ENCODE measurements at regions not wholly inside any gene's neighbourhood (a gene's known extent, or its start where the extent isn't known, plus 50 kb on each side); places are given as distances from the start of the nearest gene placed in this dataset.

GRCh38 chr17:70791748-70792443 lies 622.6 kb downstream of the KCNJ2 start:
- DNase-seq: no peak
- in situ Hi-C loops (cut with MboI; ENCODE audit: low pct_unique_long_range_greater_than_20kb, low sequenced_read_pairs): no loop called here

- DNase-seq: no peak
- in situ Hi-C loops (cut with MboI; ENCODE audit: low pct_unique_long_range_greater_than_20kb, low sequenced_read_pairs): no loop called here
These were observed 625.4 kb downstream of the KCNJ2 start for GRCh38 chr17:70794738-70795137.

- in situ Hi-C loops (cut with MboI; ENCODE audit: low pct_unique_long_range_greater_than_20kb, low sequenced_read_pairs): no loop called here
These were observed 626.3 kb downstream of the KCNJ2 start for GRCh38 chr17:70795620-70796019.

GRCh38 chr17:70796757-70797156 lies 627.4 kb downstream of the KCNJ2 start:
- no peak for DNase-seq
- in situ Hi-C loops (cut with MboI; ENCODE audit: low pct_unique_long_range_greater_than_20kb, low sequenced_read_pairs): no loop called here

More at GRCh38 chr17:70795620-70796019, 626.3 kb downstream of the KCNJ2 start:
- DNase-seq: no peak

- in situ Hi-C loops (cut with MboI; ENCODE audit: low pct_unique_long_range_greater_than_20kb, low sequenced_read_pairs): no loop called here
- DNase-seq: no peak
These were observed 627.8 kb downstream of the KCNJ2 start for GRCh38 chr17:70797166-70797565.

- in situ Hi-C loops (cut with MboI; ENCODE audit: low pct_unique_long_range_greater_than_20kb, low sequenced_read_pairs): no loop called here
- no peak for DNase-seq
These were observed 634.8 kb downstream of the KCNJ2 start for GRCh38 chr17:70804161-70804560.

GRCh38 chr17:70808596-70808995 lies 639.3 kb downstream of the KCNJ2 start:
- peak; percentile 5 for DNase-seq
- in situ Hi-C loops (cut with MboI; ENCODE audit: low pct_unique_long_range_greater_than_20kb, low sequenced_read_pairs): no loop called here

GRCh38 chr17:70810609-70811008 lies 641.3 kb downstream of the KCNJ2 start:
- no peak for DNase-seq
- in situ Hi-C loops (cut with MboI; ENCODE audit: low pct_unique_long_range_greater_than_20kb, low sequenced_read_pairs): no loop called here

GRCh38 chr17:70813355-70813930 lies 644.1 kb downstream of the KCNJ2 start:
- in situ Hi-C loops (cut with MboI; ENCODE audit: low pct_unique_long_range_greater_than_20kb, low sequenced_read_pairs): no loop called here
- no peak for DNase-seq

- in situ Hi-C loops (cut with MboI; ENCODE audit: low pct_unique_long_range_greater_than_20kb, low sequenced_read_pairs): no loop called here
- DNase-seq: peak; percentile 23
These were observed 649.9 kb downstream of the KCNJ2 start for GRCh38 chr17:70819183-70819582.

- in situ Hi-C loops (cut with MboI; ENCODE audit: low pct_unique_long_range_greater_than_20kb, low sequenced_read_pairs): no loop called here
- no peak for DNase-seq
These were observed 650.9 kb downstream of the KCNJ2 start for GRCh38 chr17:70820276-70820675.

GRCh38 chr17:70825321-70826125 lies 656.2 kb downstream of the KCNJ2 start:
- peak; percentile 28 for DNase-seq
- in situ Hi-C loops (cut with MboI; ENCODE audit: low pct_unique_long_range_greater_than_20kb, low sequenced_read_pairs): no loop called here

GRCh38 chr17:70829876-70830275 lies 660.5 kb downstream of the KCNJ2 start:
- in situ Hi-C loops (cut with MboI; ENCODE audit: low pct_unique_long_range_greater_than_20kb, low sequenced_read_pairs): no loop called here
- no peak for DNase-seq

- in situ Hi-C loops (cut with MboI; ENCODE audit: low pct_unique_long_range_greater_than_20kb, low sequenced_read_pairs): no loop called here
- no peak for DNase-seq
These were observed 664.7 kb downstream of the KCNJ2 start for GRCh38 chr17:70834039-70834438.

GRCh38 chr17:70848785-70849184 lies 679.5 kb downstream of the KCNJ2 start:
- DNase-seq: no peak
- in situ Hi-C loops (cut with MboI; ENCODE audit: low pct_unique_long_range_greater_than_20kb, low sequenced_read_pairs): no loop called here

- no peak for DNase-seq
- in situ Hi-C loops (cut with MboI; ENCODE audit: low pct_unique_long_range_greater_than_20kb, low sequenced_read_pairs): no loop called here
These were observed 686.2 kb downstream of the KCNJ2 start for GRCh38 chr17:70855401-70856054.

GRCh38 chr17:70857351-70857750 lies 688.0 kb downstream of the KCNJ2 start:
- in situ Hi-C loops (cut with MboI; ENCODE audit: low pct_unique_long_range_greater_than_20kb, low sequenced_read_pairs): no loop called here
- no peak for DNase-seq

GRCh38 chr17:70859829-70860228 lies 690.5 kb downstream of the KCNJ2 start:
- DNase-seq: no peak
- in situ Hi-C loops (cut with MboI; ENCODE audit: low pct_unique_long_range_greater_than_20kb, low sequenced_read_pairs): no loop called here

GRCh38 chr17:70862295-70862694 lies 693.0 kb downstream of the KCNJ2 start:
- DNase-seq: no peak
- in situ Hi-C loops (cut with MboI; ENCODE audit: low pct_unique_long_range_greater_than_20kb, low sequenced_read_pairs): no loop called here
